GM21737 (cell line): ENCODE measurements at regions not wholly inside any gene's neighbourhood (a gene's known extent, or its start where the extent isn't known, plus 50 kb on each side); places are given as distances from the start of the nearest gene placed in this dataset.
A peak's percentile ranks its signal among the peaks of the same experiment; 100 is the strongest.

ENCODE experiments used
- ATAC-seq: cut with Tn5 transposase; IDR thresholded peaks from one replicate; pipeline ENCODE4 v1.9.1; 2021; ENCODE audit warnings: mild to moderate bottlenecking, moderate library complexity; ENCODE audit not compliant: unreplicated experiment

GRCh38 chr10:125348536-125348935, 188.2 kb upstream of the CTBP2 start:
- ATAC-seq, result no peak

DNA sequence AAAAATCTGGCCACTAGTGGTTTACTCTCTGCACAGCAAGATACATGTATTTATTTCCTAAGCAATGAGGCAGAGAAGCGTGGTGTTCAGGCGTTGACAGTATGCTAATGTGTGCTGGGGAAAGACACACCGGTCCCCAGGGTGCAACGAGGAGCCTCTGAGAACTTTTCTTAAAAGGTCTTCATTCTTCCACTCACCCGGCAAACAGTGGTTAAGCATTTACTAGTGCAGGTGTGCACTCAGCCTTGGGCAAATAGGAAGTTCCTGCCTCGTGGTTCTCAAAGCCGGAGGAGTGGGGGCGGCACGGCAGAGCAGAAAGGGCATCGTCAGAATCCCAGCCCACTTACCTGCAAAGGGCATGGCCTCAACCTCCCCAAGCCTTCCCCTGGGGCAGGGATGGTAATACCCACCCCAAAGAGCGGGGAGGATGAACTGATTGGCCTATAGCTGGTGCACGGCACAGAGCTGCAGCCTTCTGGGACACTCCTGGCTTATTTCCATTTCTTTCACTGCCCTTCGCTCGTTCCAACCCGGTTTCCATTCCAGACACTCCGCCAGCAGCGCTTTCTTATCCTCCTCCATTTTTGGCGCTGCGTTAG, 184.3 kb upstream of the CTBP2 start:
- peak; percentile 90 for ATAC-seq

- ATAC-seq, result no peak
These were observed 183.6 kb upstream of the CTBP2 start for GRCh38 chr10:125343983-125344382.

- ATAC-seq, result no peak
These were observed 183.0 kb upstream of the CTBP2 start for GRCh38 chr10:125343118-125343925.

DNA sequence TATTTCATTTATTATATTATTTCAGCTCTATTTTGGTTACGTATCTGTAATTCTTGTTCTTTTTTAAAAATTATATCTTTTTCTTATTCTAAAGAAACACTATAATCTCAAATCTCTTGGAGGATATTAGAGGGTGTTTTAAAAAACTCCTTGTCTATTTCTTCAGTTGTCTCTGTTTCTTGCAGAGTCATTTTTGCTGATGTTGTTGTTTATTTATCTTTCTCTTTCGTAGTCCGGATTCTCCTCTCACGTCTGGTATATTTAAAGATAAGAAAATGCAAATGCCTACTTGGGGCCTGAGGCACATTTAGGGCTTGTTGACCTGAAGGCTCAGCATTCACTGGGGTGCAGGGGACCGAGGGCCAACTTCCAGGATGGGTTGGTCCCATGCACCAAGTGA, 181.2 kb upstream of the CTBP2 start:
- ATAC-seq, result no peak

DNA sequence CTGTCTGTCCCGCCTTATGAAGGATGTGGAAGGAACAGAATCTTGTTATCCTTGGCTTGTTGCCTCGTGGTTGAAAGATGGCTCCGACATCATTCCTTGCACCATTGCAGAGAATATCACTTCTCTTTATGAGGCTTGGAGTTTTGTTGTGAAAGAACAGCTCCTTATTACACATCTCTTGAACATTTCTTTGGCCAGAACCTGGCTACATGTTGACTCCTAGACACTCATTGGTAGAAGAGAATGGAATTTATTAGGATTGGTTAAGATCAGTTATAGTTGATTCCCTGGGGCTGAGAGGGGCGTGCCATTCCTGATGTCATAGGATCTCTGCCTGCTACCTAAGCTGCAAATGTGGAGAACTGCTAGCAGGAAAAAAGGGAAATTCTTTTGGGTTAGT, 180.5 kb upstream of the CTBP2 start:
- no peak for ATAC-seq

DNA sequence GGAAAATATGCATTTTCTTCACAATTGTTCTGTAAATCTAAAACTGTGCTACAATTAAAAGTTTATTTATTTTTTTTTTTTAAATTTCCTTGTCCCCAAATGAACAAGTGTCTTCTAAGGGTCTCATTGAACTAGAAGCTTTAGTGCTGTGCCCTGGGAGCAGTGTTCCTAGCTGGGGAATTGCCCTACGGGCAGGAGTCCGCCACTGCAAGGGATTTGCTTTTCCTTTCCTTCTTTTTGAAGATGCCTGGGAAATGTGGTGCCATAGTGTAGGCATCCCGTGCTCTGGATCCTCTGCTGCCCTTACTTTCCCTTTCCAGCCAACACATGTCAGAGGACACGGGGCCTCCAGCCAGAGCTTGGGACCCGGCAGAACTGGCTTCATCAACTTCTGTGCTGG, 177.1 kb upstream of the CTBP2 start:
- no peak for ATAC-seq

DNA sequence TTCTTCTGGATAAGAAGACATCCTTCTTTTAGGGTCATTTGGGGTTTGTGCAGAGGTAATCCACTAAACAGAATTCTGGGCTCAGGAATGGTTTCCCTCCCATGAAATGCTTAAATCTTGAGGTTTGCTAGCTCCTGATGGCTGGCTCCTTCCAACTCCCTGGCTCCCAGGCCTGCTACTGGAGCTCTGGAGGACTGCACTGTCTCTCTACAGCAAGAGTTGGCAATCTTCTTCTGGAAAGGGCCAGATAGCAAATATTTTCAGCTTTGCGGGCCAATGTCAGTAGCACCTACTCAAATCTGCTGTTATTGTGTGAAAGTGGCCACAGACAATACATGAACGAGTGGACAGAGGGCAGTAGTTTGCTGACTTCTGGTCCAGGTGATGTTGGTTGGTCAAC, 174.2 kb upstream of the CTBP2 start:
- no peak for ATAC-seq

DNA sequence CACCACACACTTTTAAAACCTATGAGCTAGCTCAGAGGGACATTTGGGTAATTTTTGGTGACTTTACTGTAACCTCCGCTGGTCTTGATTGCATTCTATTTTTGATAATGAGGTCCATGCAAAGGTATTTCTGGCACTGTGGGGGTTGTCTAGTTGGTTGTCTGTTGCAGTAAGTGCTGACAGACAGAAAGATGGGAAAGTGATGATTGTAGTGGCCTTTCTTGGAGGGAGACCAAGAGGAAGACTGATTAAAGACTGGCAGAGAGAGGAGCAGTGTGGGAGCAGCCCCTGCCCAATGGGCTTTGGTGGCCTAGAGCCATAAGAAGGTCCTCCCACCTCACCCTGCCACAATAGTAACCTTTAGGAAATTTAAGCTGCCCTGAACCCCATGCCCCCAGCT, 173.4 kb upstream of the CTBP2 start:
- no peak for ATAC-seq

GRCh38 chr10:125333209-125333591, 172.8 kb upstream of the CTBP2 start:
- ATAC-seq, result no peak

GRCh38 chr10:125332548-125333208, 172.3 kb upstream of the CTBP2 start:
- ATAC-seq, result no peak

- no peak for ATAC-seq
These were observed 170.7 kb upstream of the CTBP2 start for GRCh38 chr10:125331056-125331455.

DNA sequence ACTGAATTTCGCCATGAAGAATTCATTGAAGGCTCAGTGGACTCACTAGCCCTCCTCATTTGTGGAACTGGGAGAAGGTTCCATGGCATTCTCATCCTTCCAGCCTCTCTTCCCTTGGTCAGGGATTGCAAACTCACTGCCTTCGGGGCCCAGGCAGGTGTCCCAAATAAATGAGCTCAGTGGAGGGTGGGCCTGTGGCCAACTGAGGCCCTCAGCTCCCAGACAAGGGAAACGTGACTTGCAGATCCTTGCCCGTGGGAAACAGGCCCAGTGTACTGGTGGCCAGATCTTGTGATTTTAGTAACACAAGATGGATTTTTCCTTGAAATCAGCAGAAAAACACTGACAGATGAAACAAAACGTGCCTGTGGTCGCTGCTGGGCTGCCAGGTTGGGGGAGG, 168.7 kb upstream of the CTBP2 start:
- no peak for ATAC-seq

DNA sequence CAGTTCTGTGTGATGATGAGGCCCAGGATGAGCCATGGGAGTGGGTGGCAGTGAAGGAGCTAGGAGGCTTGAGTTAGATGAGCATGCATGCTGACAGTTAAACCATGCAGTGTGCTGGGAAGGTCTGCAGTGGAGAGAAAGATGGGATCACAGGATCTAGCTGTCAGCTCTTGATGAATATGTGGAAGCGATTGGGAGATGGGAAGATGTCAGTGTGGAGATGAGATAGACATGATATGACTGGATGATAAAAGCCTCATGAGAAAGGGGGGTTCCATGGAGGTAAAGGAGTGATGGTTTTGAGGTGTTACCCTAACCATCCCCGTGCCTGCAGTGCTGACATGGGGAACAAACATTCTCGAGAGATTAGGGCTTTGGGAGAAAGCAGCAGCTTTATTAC, 165.0 kb upstream of the CTBP2 start:
- no peak for ATAC-seq

- no peak for ATAC-seq
These were observed 156.1 kb upstream of the CTBP2 start for GRCh38 chr10:125316436-125316835.

GRCh38 chr10:125300937-125301336, 140.6 kb upstream of the CTBP2 start:
- ATAC-seq, result no peak

DNA sequence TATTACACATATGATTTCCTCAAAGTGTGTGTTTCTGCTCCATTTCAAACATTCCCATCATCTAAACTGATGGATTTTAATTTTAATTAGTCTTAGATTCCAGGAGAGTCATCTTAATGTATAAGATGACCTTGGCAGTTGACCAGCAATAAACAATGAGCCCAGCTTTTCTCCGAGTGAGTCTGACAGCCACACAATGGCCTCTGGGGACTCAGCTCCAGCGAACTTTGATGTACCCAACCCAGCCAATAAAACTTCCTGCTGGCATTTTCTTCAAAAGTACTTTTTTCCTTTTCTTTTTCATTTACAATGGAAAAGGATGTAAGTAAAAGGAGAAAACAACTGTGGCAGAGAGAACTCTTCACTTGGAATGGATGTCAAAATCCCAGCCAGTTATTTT, 139.1 kb upstream of the CTBP2 start:
- no peak for ATAC-seq

DNA sequence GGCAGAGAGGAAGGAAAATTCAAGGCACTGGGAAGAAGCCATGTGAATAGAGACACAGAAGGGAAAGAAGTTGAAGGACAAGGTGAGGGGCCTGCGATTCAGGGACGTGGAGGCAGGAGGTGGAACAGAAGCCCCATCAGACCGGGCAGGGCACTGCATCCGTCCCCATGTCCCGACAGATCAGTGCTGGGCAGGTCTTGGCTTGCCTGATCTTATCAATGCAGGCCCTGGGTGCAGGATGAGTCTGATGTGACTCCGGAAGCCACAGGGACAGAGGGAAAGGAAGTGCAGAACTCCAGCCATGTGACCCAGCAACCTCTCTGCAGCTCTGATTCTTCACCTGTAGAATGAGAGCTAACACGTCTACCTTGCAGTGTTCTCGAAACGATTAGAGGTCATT, 136.2 kb upstream of the CTBP2 start:
- no peak for ATAC-seq

- ATAC-seq, result no peak
These were observed 133.7 kb upstream of the CTBP2 start for GRCh38 chr10:125294109-125294508.

GRCh38 chr10:125291836-125292235, 131.5 kb upstream of the CTBP2 start:
- ATAC-seq, result no peak

- ATAC-seq, result no peak
These were observed 129.1 kb upstream of the CTBP2 start for GRCh38 chr10:125289461-125289860.

- ATAC-seq, result no peak
These were observed 124.7 kb upstream of the CTBP2 start for GRCh38 chr10:125284875-125285597.
